ENCODE measurements at regions not wholly inside any gene's neighbourhood (a gene's known extent, or its start where the extent isn't known, plus 50 kb on each side); places are given as distances from the start of the nearest gene placed in this dataset.

DNA sequence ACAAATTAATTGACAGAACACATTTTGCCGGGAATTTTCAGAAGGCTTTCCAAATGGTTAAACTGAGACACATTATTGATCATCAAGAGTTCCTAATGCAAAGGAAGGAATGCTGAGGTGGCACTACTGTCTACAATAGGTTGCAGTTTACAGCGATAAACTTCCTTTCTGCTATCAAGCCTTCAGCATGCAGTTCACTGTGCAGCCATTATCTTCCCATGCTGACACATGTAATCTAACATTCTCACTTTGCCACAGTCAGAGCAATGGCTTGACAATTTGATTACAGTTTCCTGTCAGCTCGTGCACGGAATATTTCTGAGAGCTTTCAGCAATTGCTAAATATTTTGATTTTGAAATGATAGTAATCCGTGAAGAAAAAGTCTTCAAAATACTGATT is 166.9 kb upstream of the PRMT6 start:
- H3K4me2 ChIP-seq (ENCODE audit: low read depth, low read length, poor library complexity, severe bottlenecking), result no peak overlapping the region

GRCh38 chr1:106897976-106898375 is 158.5 kb upstream of the PRMT6 start:
- Histone ChIP-seq H3K36me3 (ENCODE audit: insufficient read depth, low read length) (no peaks in the 10 kb centered on the region), H3K9ac (ENCODE audit: low read length) (no peak overlapping the region), H3K27me3 (ENCODE audit: low read length) (no peaks in the 10 kb centered on the region), H3K27ac (ENCODE audit: low read length) (no peak overlapping the region), H3K79me2 (ENCODE audit: low read length) (no peaks in the 10 kb centered on the region), H3K4me2 (ENCODE audit: low read depth, low read length, poor library complexity, severe bottlenecking) (no peak overlapping the region), H3K4me1 (ENCODE audit: low read length) (no peaks in the 10 kb centered on the region), H3K9me2 (replicated peaks; ENCODE audit: insufficient read depth, low read length) (no peaks in the 10 kb centered on the region), H3K4me3 (ENCODE audit: low read length) (no peak overlapping the region), H4K20me1 (ENCODE audit: insufficient read depth, low read depth, low read length) (no peaks in the 10 kb centered on the region), H2AFZ (ENCODE audit: low read length) (no peak overlapping the region), H3K9me3 (ENCODE audit: low read length) (peaks cover 4% of the 10 kb centered on the region; the same call in 1 of the 2 replicates)
- DNase-seq, result no peak

More for the DNA sequence above, 166.9 kb upstream of the PRMT6 start:
- no peak overlapping the region for H3K9ac ChIP-seq (ENCODE audit: low read length)
- no peak overlapping the region for H3K27ac ChIP-seq (ENCODE audit: low read length)
- peaks cover 4% of the 10 kb centered on the region; the same call in 1 of the 2 replicates for H3K9me2 ChIP-seq (replicated peaks; ENCODE audit: insufficient read depth, low read length)
- H3K36me3 ChIP-seq (ENCODE audit: insufficient read depth, low read length), result no peaks in the 10 kb centered on the region
- H4K20me1 ChIP-seq (ENCODE audit: insufficient read depth, low read depth, low read length), result no peaks in the 10 kb centered on the region
- no peak for DNase-seq
- no peak overlapping the region for H3K4me3 ChIP-seq (ENCODE audit: low read length)
- peaks cover 7% of the 10 kb centered on the region; the same call in 1 of the 2 replicates for H3K9me3 ChIP-seq (ENCODE audit: low read length)
- H2AFZ ChIP-seq (ENCODE audit: low read length), result no peak overlapping the region
- no peaks in the 10 kb centered on the region for H3K4me1 ChIP-seq (ENCODE audit: low read length)
- H3K79me2 ChIP-seq (ENCODE audit: low read length), result no peaks in the 10 kb centered on the region
- no peaks in the 10 kb centered on the region for H3K27me3 ChIP-seq (ENCODE audit: low read length)

DNA sequence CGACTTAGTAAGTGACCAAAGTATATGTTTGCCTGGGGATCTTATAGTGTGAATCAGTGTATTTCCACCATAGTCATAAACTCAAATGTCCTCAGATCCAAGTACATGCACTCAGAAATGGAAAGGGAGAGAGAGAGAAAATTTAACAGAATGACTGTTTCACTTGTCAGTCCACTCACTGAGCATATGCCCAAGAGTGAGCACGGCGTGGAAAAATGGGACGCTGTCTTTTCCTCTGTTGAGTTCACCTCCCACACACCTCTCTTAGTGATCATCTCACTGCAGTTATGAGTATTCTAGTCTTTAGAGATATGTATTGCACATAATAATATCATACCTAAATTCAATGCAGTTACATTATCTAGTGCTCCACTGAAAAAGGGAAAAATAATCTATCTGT is 156.8 kb upstream of the PRMT6 start:
- Histone ChIP-seq H3K27ac (ENCODE audit: low read length) (no peak overlapping the region), H3K9me3 (ENCODE audit: low read length) (peaks cover 7% of the 10 kb centered on the region; the same call in 1 of the 2 replicates), H3K79me2 (ENCODE audit: low read length) (no peaks in the 10 kb centered on the region), H3K27me3 (ENCODE audit: low read length) (no peaks in the 10 kb centered on the region), H3K4me3 (ENCODE audit: low read length) (no peak overlapping the region), H4K20me1 (ENCODE audit: insufficient read depth, low read depth, low read length) (no peaks in the 10 kb centered on the region), H2AFZ (ENCODE audit: low read length) (no peak overlapping the region), H3K4me1 (ENCODE audit: low read length) (no peaks in the 10 kb centered on the region), H3K4me2 (ENCODE audit: low read depth, low read length, poor library complexity, severe bottlenecking) (no peak overlapping the region), H3K36me3 (ENCODE audit: insufficient read depth, low read length) (no peaks in the 10 kb centered on the region), H3K9me2 (replicated peaks; ENCODE audit: insufficient read depth, low read length) (no peaks in the 10 kb centered on the region), H3K9ac (ENCODE audit: low read length) (no peak overlapping the region)
- DNase-seq, result no peak

DNA sequence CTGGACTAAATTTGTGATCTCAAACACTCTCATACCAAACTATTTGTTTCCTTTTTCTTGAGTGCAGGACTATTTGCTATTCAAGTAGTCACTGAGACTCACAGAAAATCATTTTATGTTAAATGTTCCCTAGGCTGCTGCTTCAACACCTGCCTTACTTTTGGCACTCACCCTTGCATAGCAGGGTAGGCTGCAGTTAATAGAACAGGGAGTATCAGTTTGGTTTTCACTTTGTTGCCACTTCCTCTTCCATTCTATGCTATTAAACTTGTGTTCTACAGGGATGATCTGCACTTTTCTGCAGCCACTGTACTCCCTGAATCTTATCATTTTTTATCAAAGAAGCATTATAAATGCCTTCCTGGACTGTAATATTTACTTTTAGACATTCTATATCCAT is 148.7 kb upstream of the PRMT6 start:
- Histone ChIP-seq H3K27ac (ENCODE audit: low read length) (no peak overlapping the region), H3K79me2 (ENCODE audit: low read length) (no peaks in the 10 kb centered on the region), H3K27me3 (ENCODE audit: low read length) (no peaks in the 10 kb centered on the region), H3K36me3 (ENCODE audit: insufficient read depth, low read length) (no peaks in the 10 kb centered on the region), H3K9me2 (replicated peaks; ENCODE audit: insufficient read depth, low read length) (no peaks in the 10 kb centered on the region), H3K9ac (ENCODE audit: low read length) (no peak overlapping the region), H3K9me3 (ENCODE audit: low read length) (peaks cover 7% of the 10 kb centered on the region; the same call in 1 of the 2 replicates), H3K4me3 (ENCODE audit: low read length) (no peak overlapping the region), H3K4me1 (ENCODE audit: low read length) (no peaks in the 10 kb centered on the region), H2AFZ (ENCODE audit: low read length) (no peak overlapping the region), H3K4me2 (ENCODE audit: low read depth, low read length, poor library complexity, severe bottlenecking) (no peak overlapping the region), H4K20me1 (ENCODE audit: insufficient read depth, low read depth, low read length) (no peaks in the 10 kb centered on the region)
- DNase-seq, result no peak

DNA sequence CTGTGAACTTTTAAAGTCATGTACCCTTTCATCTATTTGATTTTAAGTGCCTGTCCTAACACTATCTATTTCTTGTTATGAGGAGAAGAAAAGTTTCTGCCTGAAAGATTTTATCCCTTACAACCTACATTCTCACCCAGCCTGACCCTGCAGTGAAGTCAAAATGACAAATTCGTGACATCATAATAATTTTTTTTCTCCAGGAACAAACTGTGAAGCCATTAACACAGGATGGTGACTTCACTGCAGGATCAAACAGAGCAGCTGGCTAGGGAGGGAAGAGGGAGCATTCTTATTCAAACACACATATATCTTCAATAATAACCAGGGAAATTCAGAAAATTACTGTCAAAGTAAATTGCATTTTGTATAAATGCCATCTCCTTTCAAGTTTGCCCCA is 147.8 kb upstream of the PRMT6 start:
- Histone ChIP-seq H3K4me1 (ENCODE audit: low read length) (no peaks in the 10 kb centered on the region), H3K27ac (ENCODE audit: low read length) (no peak overlapping the region), H2AFZ (ENCODE audit: low read length) (no peak overlapping the region), H3K4me2 (ENCODE audit: low read depth, low read length, poor library complexity, severe bottlenecking) (no peak overlapping the region), H3K79me2 (ENCODE audit: low read length) (no peaks in the 10 kb centered on the region), H3K27me3 (ENCODE audit: low read length) (no peaks in the 10 kb centered on the region), H4K20me1 (ENCODE audit: insufficient read depth, low read depth, low read length) (no peaks in the 10 kb centered on the region), H3K9me3 (ENCODE audit: low read length) (peaks cover 7% of the 10 kb centered on the region; the same call in 1 of the 2 replicates), H3K4me3 (ENCODE audit: low read length) (no peak overlapping the region), H3K36me3 (ENCODE audit: insufficient read depth, low read length) (no peaks in the 10 kb centered on the region), H3K9ac (ENCODE audit: low read length) (no peak overlapping the region), H3K9me2 (replicated peaks; ENCODE audit: insufficient read depth, low read length) (no peaks in the 10 kb centered on the region)
- no peak for DNase-seq

DNA sequence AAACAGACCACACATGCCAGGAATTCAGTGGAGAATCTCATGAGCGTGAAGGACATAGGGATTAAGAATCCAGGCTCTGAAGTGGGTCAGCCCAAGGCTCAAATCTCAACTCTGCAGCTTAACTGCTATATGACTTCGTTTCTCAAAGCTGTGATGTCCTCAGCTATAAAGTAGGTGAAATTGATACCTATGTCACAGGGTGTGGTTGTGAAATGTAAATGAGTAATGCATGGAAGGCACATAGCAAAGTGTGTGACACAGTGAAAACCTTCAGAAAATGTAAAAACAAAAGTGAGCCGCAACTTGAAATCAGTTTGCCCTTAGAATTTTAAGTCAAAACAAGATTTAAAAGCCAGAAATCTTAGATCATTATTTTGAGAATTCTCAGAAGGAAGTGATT is 145.7 kb upstream of the PRMT6 start:
- H2AFZ ChIP-seq (ENCODE audit: low read length), result no peak overlapping the region
- H3K27ac ChIP-seq (ENCODE audit: low read length), result no peak overlapping the region
- no peaks in the 10 kb centered on the region for H3K27me3 ChIP-seq (ENCODE audit: low read length)
- H3K9ac ChIP-seq (ENCODE audit: low read length), result no peak overlapping the region
- H3K36me3 ChIP-seq (ENCODE audit: insufficient read depth, low read length), result no peaks in the 10 kb centered on the region
- no peak overlapping the region for H3K4me2 ChIP-seq (ENCODE audit: low read depth, low read length, poor library complexity, severe bottlenecking)
- H3K4me1 ChIP-seq (ENCODE audit: low read length), result no peaks in the 10 kb centered on the region
- H3K79me2 ChIP-seq (ENCODE audit: low read length), result no peaks in the 10 kb centered on the region
- no peaks in the 10 kb centered on the region; the same call in 1 of the 2 replicates for H3K9me3 ChIP-seq (ENCODE audit: low read length)
- no peaks in the 10 kb centered on the region for H3K9me2 ChIP-seq (replicated peaks; ENCODE audit: insufficient read depth, low read length)
- no peak for DNase-seq
- no peaks in the 10 kb centered on the region for H4K20me1 ChIP-seq (ENCODE audit: insufficient read depth, low read depth, low read length)
- no peak overlapping the region for H3K4me3 ChIP-seq (ENCODE audit: low read length)

DNA sequence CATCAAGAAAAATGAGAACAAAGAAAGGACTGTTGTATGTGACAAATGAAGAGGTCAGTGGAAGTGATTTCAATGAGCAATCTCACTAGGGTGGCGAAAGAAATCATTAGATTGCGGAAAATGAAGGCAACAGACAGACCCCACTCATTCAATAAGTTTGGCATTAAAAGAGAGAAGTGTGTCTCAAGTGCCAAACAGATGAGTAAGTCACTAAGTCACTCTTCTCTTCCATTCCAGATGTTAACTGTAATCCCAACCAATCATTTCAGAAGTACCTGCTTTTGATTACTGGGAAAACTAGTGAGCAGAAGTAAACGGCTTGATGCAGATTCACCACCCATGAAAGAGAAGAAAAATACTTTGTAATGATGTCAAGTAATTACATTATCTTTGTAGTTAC is 144.3 kb upstream of the PRMT6 start:
- Histone ChIP-seq H3K9ac (ENCODE audit: low read length) (no peak overlapping the region), H3K4me1 (ENCODE audit: low read length) (no peaks in the 10 kb centered on the region), H3K79me2 (ENCODE audit: low read length) (no peaks in the 10 kb centered on the region), H3K9me3 (ENCODE audit: low read length) (peaks cover 3% of the 10 kb centered on the region; the same call in 1 of the 2 replicates), H3K4me2 (ENCODE audit: low read depth, low read length, poor library complexity, severe bottlenecking) (no peak overlapping the region), H3K4me3 (ENCODE audit: low read length) (no peak overlapping the region), H4K20me1 (ENCODE audit: insufficient read depth, low read depth, low read length) (no peaks in the 10 kb centered on the region), H3K36me3 (ENCODE audit: insufficient read depth, low read length) (no peaks in the 10 kb centered on the region), H3K9me2 (replicated peaks; ENCODE audit: insufficient read depth, low read length) (no peaks in the 10 kb centered on the region), H3K27ac (ENCODE audit: low read length) (no peak overlapping the region), H3K27me3 (ENCODE audit: low read length) (no peaks in the 10 kb centered on the region), H2AFZ (ENCODE audit: low read length) (no peak overlapping the region)
- no peak for DNase-seq

- no peaks in the 10 kb centered on the region for H3K4me1 ChIP-seq (ENCODE audit: low read length)
- H2AFZ ChIP-seq (ENCODE audit: low read length), result no peak overlapping the region
- H3K9ac ChIP-seq (ENCODE audit: low read length), result no peak overlapping the region
- no peaks in the 10 kb centered on the region for H3K36me3 ChIP-seq (ENCODE audit: insufficient read depth, low read length)
- no peak overlapping the region for H3K4me3 ChIP-seq (ENCODE audit: low read length)
- H3K9me3 ChIP-seq (ENCODE audit: low read length), result peaks cover 6% of the 10 kb centered on the region; the same call in 1 of the 2 replicates
- H3K9me2 ChIP-seq (replicated peaks; ENCODE audit: insufficient read depth, low read length), result no peaks in the 10 kb centered on the region
- H3K4me2 ChIP-seq (ENCODE audit: low read depth, low read length, poor library complexity, severe bottlenecking), result no peak overlapping the region
- no peak for DNase-seq
- no peaks in the 10 kb centered on the region for H4K20me1 ChIP-seq (ENCODE audit: insufficient read depth, low read depth, low read length)
- no peaks in the 10 kb centered on the region for H3K27me3 ChIP-seq (ENCODE audit: low read length)
- no peak overlapping the region for H3K27ac ChIP-seq (ENCODE audit: low read length)
- no peaks in the 10 kb centered on the region for H3K79me2 ChIP-seq (ENCODE audit: low read length)
These were observed 135.3 kb upstream of the PRMT6 start for GRCh38 chr1:106921186-106921585.

- no peaks in the 10 kb centered on the region for H3K9me2 ChIP-seq (replicated peaks; ENCODE audit: insufficient read depth, low read length)
- H3K9me3 ChIP-seq (ENCODE audit: low read length), result peaks cover 3% of the 10 kb centered on the region; the same call in 1 of the 2 replicates
- H3K36me3 ChIP-seq (ENCODE audit: insufficient read depth, low read length), result no peaks in the 10 kb centered on the region
- no peak overlapping the region for H3K4me3 ChIP-seq (ENCODE audit: low read length)
- no peak overlapping the region for H3K4me2 ChIP-seq (ENCODE audit: low read depth, low read length, poor library complexity, severe bottlenecking)
- H2AFZ ChIP-seq (ENCODE audit: low read length), result no peak overlapping the region
- no peak overlapping the region for H3K9ac ChIP-seq (ENCODE audit: low read length)
- no peak overlapping the region for H3K27ac ChIP-seq (ENCODE audit: low read length)
- no peaks in the 10 kb centered on the region for H3K79me2 ChIP-seq (ENCODE audit: low read length)
- no peak for DNase-seq
- no peaks in the 10 kb centered on the region for H3K4me1 ChIP-seq (ENCODE audit: low read length)
- no peaks in the 10 kb centered on the region for H3K27me3 ChIP-seq (ENCODE audit: low read length)
- H4K20me1 ChIP-seq (ENCODE audit: insufficient read depth, low read depth, low read length), result no peaks in the 10 kb centered on the region
These were observed 132.1 kb upstream of the PRMT6 start for GRCh38 chr1:106924360-106924759.

Measured in Karpas-422 (cell line).